CD14-positive monocyte (primary cell): ENCODE measurements at regions not wholly inside any gene's neighbourhood (a gene's known extent, or its start where the extent isn't known, plus 50 kb on each side); places are given as distances from the start of the nearest gene placed in this dataset.

Experiments
- DNase-seq, 3 donors: peaks; one replicate each; pipeline ENCODE4 v3.0.0-alpha.2; 2011 to 2022
- H2AFZ ChIP-seq: 2 replicates; pipeline ENCODE4 v1.6.0; 2012; ENCODE audit warnings: mild to moderate bottlenecking, low read depth, low read length, inconsistent platforms; ENCODE audit not compliant: insufficient read depth, poor library complexity, severe bottlenecking
- H3K27ac ChIP-seq, 2 donors: 1 replicate in 1 of 2; 2 replicates in 1 of 2; pipeline ENCODE4 v1.5.1; 2012 to 2013; ENCODE audit warnings: low read length in 2 of 2, control low read depth in 1 of 2, inconsistent platforms in 1 of 2, low read depth in 1 of 2, mild to moderate bottlenecking in 1 of 2
- H3K27me3 ChIP-seq, 2 donors: one replicate each; pipeline versions ENCODE4 v1.6.0 to v1.6.1; 2011 to 2013; ENCODE audit warnings: low read length in 2 of 2; ENCODE audit not compliant: control insufficient read depth in 2 of 2, insufficient read depth in 2 of 2
- H3K36me3 ChIP-seq, 2 donors: replicated peaks in 1 of 2; 1 replicate in 1 of 2; 2 replicates in 1 of 2; pipeline versions ENCODE4 v1.5.1 to v1.6.1; 2012 to 2013; ENCODE audit warnings: low read length in 2 of 2, control low read depth in 1 of 2, inconsistent platforms in 1 of 2, mild to moderate bottlenecking in 1 of 2; ENCODE audit not compliant: insufficient read depth in 2 of 2, control insufficient read depth in 1 of 2
- H3K4me1 ChIP-seq, 2 donors: 1 replicate in 1 of 2; 2 replicates in 1 of 2; pipeline versions ENCODE4 v1.5.1 to v1.6.1; 2012 to 2013; ENCODE audit warnings: low read length in 2 of 2, control low read depth in 1 of 2, inconsistent platforms in 1 of 2, mild to moderate bottlenecking in 1 of 2, moderate library complexity in 1 of 2; ENCODE audit not compliant: insufficient read depth in 2 of 2, control insufficient read depth in 1 of 2
- H3K4me2 ChIP-seq: replicated peaks from 2 replicates; pipeline ENCODE3; 2012; ENCODE audit warnings: low read length, moderate library complexity, mild to moderate bottlenecking; ENCODE audit not compliant: poor library complexity, severe bottlenecking; ENCODE audit errors: extremely low read depth
- H3K4me3 ChIP-seq, 3 experiments: fragments of 200-600 bp in 1 of 3; sonication (generic) in 1 of 3; replicated peaks in 1 of 3; 1 replicate in 2 of 3; 2 replicates in 1 of 3; pipeline ENCODE4 v1.5.1; 2011 to 2013; ENCODE audit warnings: low read length in 3 of 3, mild to moderate bottlenecking in 3 of 3, control low read depth in 2 of 3, low read depth in 2 of 3, inconsistent platforms in 1 of 3, moderate library complexity in 1 of 3
- H3K79me2 ChIP-seq: 2 replicates; pipeline ENCODE4 v1.6.0; 2012; ENCODE audit warnings: mild to moderate bottlenecking, control low read depth, inconsistent platforms, low read length, moderate library complexity; ENCODE audit not compliant: insufficient read depth
- H3K9ac ChIP-seq: 2 replicates; pipeline ENCODE4 v1.6.0; 2017; ENCODE audit warnings: low read length, mild to moderate bottlenecking; ENCODE audit not compliant: insufficient read depth, poor library complexity, severe bottlenecking
- H3K9me3 ChIP-seq, 2 donors: replicated peaks in 1 of 2; 1 replicate in 1 of 2; 2 replicates in 1 of 2; pipeline versions ENCODE4 v1.5.1 to v1.6.1; 2012 to 2013; ENCODE audit warnings: low read length in 2 of 2, control low read depth in 1 of 2; ENCODE audit not compliant: control insufficient read depth in 1 of 2, insufficient read depth in 1 of 2
- H4K20me1 ChIP-seq: 2 replicates; pipeline ENCODE4 v1.6.0; 2012; ENCODE audit warnings: mild to moderate bottlenecking, low read length, control low read depth, moderate library complexity; ENCODE audit not compliant: insufficient read depth
- H3K27ac Mint-ChIP-seq, 7 donors: one replicate each; pipeline ENCODE4 v1.8.0; 2020; ENCODE audit warnings: mild to moderate bottlenecking in 7 of 7, mixed read lengths in 7 of 7, moderate library complexity in 6 of 7, inconsistent platforms in 2 of 7
- H3K27me3 Mint-ChIP-seq, 3 donors: one replicate each; pipeline ENCODE4 v1.8.0; 2021 to 2022; ENCODE audit warnings: low read depth in 3 of 3, mild to moderate bottlenecking in 3 of 3, mixed read lengths in 3 of 3, moderate library complexity in 3 of 3, inconsistent platforms in 1 of 3
- H3K36me3 Mint-ChIP-seq, 2 donors: one replicate each; pipeline ENCODE4 v1.8.0; 2020; ENCODE audit warnings: mixed read lengths in 2 of 2, inconsistent platforms in 1 of 2, mild to moderate bottlenecking in 1 of 2
- H3K4me1 Mint-ChIP-seq: one replicate; pipeline ENCODE4 v1.8.0; 2020; ENCODE audit warnings: mild to moderate bottlenecking, mixed read lengths
- H3K4me3 Mint-ChIP-seq, 2 donors: one replicate each; pipeline ENCODE4 v1.8.0; 2020; ENCODE audit warnings: mild to moderate bottlenecking in 2 of 2, mixed read lengths in 2 of 2, moderate library complexity in 1 of 2
- H3K9me3 Mint-ChIP-seq, 7 donors: one replicate each; pipeline ENCODE4 v1.8.0; 2020 to 2022; ENCODE audit warnings: mixed read lengths in 7 of 7, mild to moderate bottlenecking in 6 of 7, moderate library complexity in 6 of 7, inconsistent platforms in 2 of 7
- CTCF ChIP-seq: fragments of 200-600 bp; IDR thresholded peaks from one replicate; pipeline ENCODE4 v1.8.0; 2022; ENCODE audit warnings: antibody characterized with exemption, mild to moderate bottlenecking
- WGBS: methylation state at CpG from one replicate; pipeline ENCODE4 v1.1.5; 2013; ENCODE audit warnings: missing lambda C conversion rate; ENCODE audit not compliant: insufficient coverage; 5-methylcytosine and 5-hydroxymethylcytosine counted together
- intact Hi-C, 2 donors: fragments of 100-400 bp; cut with micrococcal nuclease; formaldehyde crosslinking; loops; one replicate each; pipeline versions ENCODE4 v1.15.0 to v1.15.1; 2023

GRCh38 chr20:11591965-11592364, 325.7 kb upstream of the BTBD3 start:
- Mint-ChIP-seq H3K36me3 (no peaks in the 10 kb centered on the region), H3K27ac (no peak overlapping the region), H3K9me3 (peaks cover 3 to 11% (median 9%) of the 10 kb centered on the region in 7 donors), H3K27me3 (no peaks in the 10 kb centered on the region), H3K4me1 (no peaks in the 10 kb centered on the region), H3K4me3 (no peak overlapping the region)
- H3K4me2 ChIP-seq: no peak overlapping the region
- H3K9ac ChIP-seq: no peak overlapping the region
- H3K4me1 ChIP-seq: no peaks in the 10 kb centered on the region
- intact Hi-C loops: no loop called here
- H3K79me2 ChIP-seq: no peaks in the 10 kb centered on the region
- H3K27me3 ChIP-seq: no peaks in the 10 kb centered on the region
- no peaks in the 10 kb centered on the region for H3K36me3 ChIP-seq
- no peak for DNase-seq
- peaks cover 0 to 10% of the 10 kb centered on the region in 2 donors for H3K9me3 ChIP-seq
- no peak overlapping the region for H3K27ac ChIP-seq
- no peaks in the 10 kb centered on the region for H4K20me1 ChIP-seq
- no peak for TF ChIP-seq CTCF
- no peak overlapping the region for H3K4me3 ChIP-seq
- H2AFZ ChIP-seq: no peak overlapping the region

- WGBS: no CpG with 5 or more reads among the region's 1 CpG
- Mint-ChIP-seq H3K4me1 (no peaks in the 10 kb centered on the region), H3K27me3 (no peaks in the 10 kb centered on the region), H3K9me3 (peaks cover 2 to 24% (median 15%) of the 10 kb centered on the region in 7 donors), H3K4me3 (no peak overlapping the region), H3K27ac (no peak overlapping the region), H3K36me3 (no peaks in the 10 kb centered on the region)
- DNase-seq: no peak
- H3K9me3 ChIP-seq: peaks cover 19 to 25% of the 10 kb centered on the region in 2 donors
- H3K27ac ChIP-seq: no peak overlapping the region
- no peaks in the 10 kb centered on the region for H3K27me3 ChIP-seq
- H3K79me2 ChIP-seq: no peaks in the 10 kb centered on the region
- H3K9ac ChIP-seq: no peak overlapping the region
- H3K4me3 ChIP-seq: no peak overlapping the region
- H3K4me2 ChIP-seq: no peak overlapping the region
- intact Hi-C loops: no loop called here
- H4K20me1 ChIP-seq: no peaks in the 10 kb centered on the region
- no peaks in the 10 kb centered on the region for H3K36me3 ChIP-seq
- no peaks in the 10 kb centered on the region for H3K4me1 ChIP-seq
- no peak for TF ChIP-seq CTCF
- no peak overlapping the region for H2AFZ ChIP-seq
Measured at GRCh38 chr20:11604339-11604738, 313.4 kb upstream of the BTBD3 start.
